WTC11 (cell line): ENCODE measurements at regions not wholly inside any gene's neighbourhood (a gene's known extent, or its start where the extent isn't known, plus 50 kb on each side); places are given as distances from the start of the nearest gene placed in this dataset.

ENCODE experiments used
- ATAC-seq: fragments of 200-7000 bp; cut with Tn5 transposase; 2 replicates; pipeline ENCODE4 v1.10.0; 2021; ENCODE audit warnings: mild to moderate bottlenecking, moderate library complexity
- CTCF ChIA-PET: fragments of 300-600 bp; sonication (Branson Sonifier 250); formaldehyde crosslinking; loops from one replicate; lab custom pipeline; 2021; ENCODE audit warnings: antibody characterized with exemption; lab: Charles Lee
- POLR2A ChIA-PET: fragments of 350-600 bp; sonication (Branson Sonifier 250); formaldehyde crosslinking; loops from one replicate; lab custom pipeline; 2021; ENCODE audit warnings: antibody characterized with exemption; lab: Charles Lee
- DNase-seq: peaks from one replicate; pipeline ENCODE4 v3.0.0; 2021; ENCODE audit warnings: low spot score
- H3K27ac Mint-ChIP-seq: 2 replicates; pipeline ENCODE4 v1.8.0; 2021; ENCODE audit warnings: mixed read lengths
- H3K27me3 Mint-ChIP-seq: 2 replicates; pipeline ENCODE4 v1.8.0; 2021; ENCODE audit warnings: low read depth, mild to moderate bottlenecking, moderate library complexity, mixed read lengths
- H3K36me3 Mint-ChIP-seq: 2 replicates; pipeline ENCODE4 v1.8.0; 2021; ENCODE audit warnings: mixed read lengths
- H3K4me1 Mint-ChIP-seq: 2 replicates; pipeline ENCODE4 v1.8.0; 2022; ENCODE audit warnings: mixed read lengths
- H3K4me3 Mint-ChIP-seq: 2 replicates; pipeline ENCODE4 v1.8.0; 2021; ENCODE audit warnings: mild to moderate bottlenecking, moderate library complexity, mixed read lengths
- H3K9me3 Mint-ChIP-seq: 2 replicates; pipeline ENCODE4 v1.8.0; 2021; ENCODE audit warnings: mixed read lengths
- FOXK1 ChIP-seq: sonication (generic); formaldehyde crosslinking; IDR thresholded peaks from 2 replicates; pipeline ENCODE4 v1.8.0; 2022; ENCODE audit warnings: mild to moderate bottlenecking, moderate library complexity, missing genetic modification reagents
- HMGA2 ChIP-seq: fragments of 250-450 bp; sonication (Bioruptor Pico); IDR thresholded peaks from 2 replicates; pipeline ENCODE4 v1.4.0; 2021; ENCODE audit warnings: mild to moderate bottlenecking, moderate library complexity
- JUN ChIP-seq: sonication (generic); formaldehyde crosslinking; IDR thresholded peaks from 2 replicates; pipeline ENCODE4 v1.8.0; 2023; ENCODE audit warnings: mild to moderate bottlenecking, missing genetic modification reagents
- NFE2L1 ChIP-seq: sonication (generic); formaldehyde crosslinking; IDR thresholded peaks from 2 replicates; pipeline ENCODE4 v1.8.1; 2023; ENCODE audit warnings: missing genetic modification reagents
- NFYB ChIP-seq: sonication (generic); formaldehyde crosslinking; conservative IDR thresholded peaks from 2 replicates; pipeline ENCODE4 v1.8.0; 2022; ENCODE audit warnings: low read depth, missing genetic modification reagents
- NR1H2 ChIP-seq: sonication (generic); formaldehyde crosslinking; IDR thresholded peaks from 2 replicates; pipeline ENCODE4 v1.9.0; 2021; ENCODE audit warnings: mild to moderate bottlenecking, moderate library complexity, missing genetic modification reagents
- TEAD4 ChIP-seq: sonication (generic); formaldehyde crosslinking; IDR thresholded peaks from 2 replicates; pipeline ENCODE4 v1.8.0; 2022; ENCODE audit warnings: mild to moderate bottlenecking, missing genetic modification reagents
- ZNF416 ChIP-seq: fragments of 250-450 bp; sonication (Bioruptor Pico); IDR thresholded peaks from 2 replicates; pipeline ENCODE4 v1.9.0; 2021; ENCODE audit warnings: mild to moderate bottlenecking, inconsistent platforms
- TF ChIP-seq, protein P1 (sequence below): sonication (generic); formaldehyde crosslinking; IDR thresholded peaks from 2 replicates; pipeline ENCODE4 v1.8.0; 2023; ENCODE audit warnings: mild to moderate bottlenecking, missing genetic modification reagents
- TF ChIP-seq, protein P2 (sequence below): sonication (generic); formaldehyde crosslinking; IDR thresholded peaks from 2 replicates; pipeline ENCODE4 v1.8.1; 2023; ENCODE audit warnings: mild to moderate bottlenecking, missing genetic modification reagents
- TF ChIP-seq, protein P3 (sequence below): sonication (generic); formaldehyde crosslinking; IDR thresholded peaks from 2 replicates; pipeline ENCODE4 v1.8.1; 2023; ENCODE audit warnings: mild to moderate bottlenecking, missing genetic modification reagents, borderline replicate concordance
- TF ChIP-seq, protein P4 (sequence below): sonication (generic); formaldehyde crosslinking; IDR thresholded peaks from 2 replicates; pipeline ENCODE4 v1.8.1; 2022; ENCODE audit warnings: mild to moderate bottlenecking, missing genetic modification reagents, moderate library complexity, borderline replicate concordance
- TF ChIP-seq, protein P5 (sequence below): sonication (generic); formaldehyde crosslinking; IDR thresholded peaks from 2 replicates; pipeline ENCODE4 v1.8.0; 2022; ENCODE audit warnings: mild to moderate bottlenecking, missing genetic modification reagents
- TF ChIP-seq, protein P6 (sequence below): sonication (generic); formaldehyde crosslinking; IDR thresholded peaks from 2 replicates; pipeline ENCODE4 v1.8.1; 2023; ENCODE audit warnings: mild to moderate bottlenecking, moderate library complexity, missing genetic modification reagents
- TF ChIP-seq, protein P7 (sequence below): sonication (generic); formaldehyde crosslinking; IDR thresholded peaks from 2 replicates; pipeline ENCODE4 v1.8.1; 2022; ENCODE audit warnings: missing genetic modification reagents, borderline replicate concordance
- TF ChIP-seq, protein P8 (sequence below): sonication (generic); formaldehyde crosslinking; IDR thresholded peaks from 2 replicates; pipeline ENCODE4 v1.8.1; 2022; ENCODE audit warnings: low read depth, mild to moderate bottlenecking, moderate library complexity, missing genetic modification reagents, borderline replicate concordance

DNA sequence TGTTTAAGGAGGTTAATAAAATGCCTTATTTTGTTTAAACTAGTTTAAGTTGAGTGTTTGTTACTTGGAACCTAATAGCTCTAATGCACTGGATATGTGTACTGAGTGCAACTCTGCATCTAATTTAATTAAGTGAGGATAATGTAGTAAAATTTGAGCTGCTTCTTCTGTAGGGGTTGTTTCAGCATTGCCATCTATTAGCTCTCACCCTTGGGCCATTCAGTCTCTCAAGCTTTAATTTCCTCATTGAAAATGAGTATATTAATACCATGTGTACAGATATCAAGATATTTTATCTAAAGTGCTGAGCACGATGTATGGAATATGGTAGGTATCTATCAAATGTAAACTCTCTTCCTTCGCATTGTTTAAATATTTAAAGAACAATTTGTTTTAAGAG lies 375.7 kb upstream of the LRRC3B start:
- no peak for DNase-seq
- TF ChIP-seq, protein P1, sequence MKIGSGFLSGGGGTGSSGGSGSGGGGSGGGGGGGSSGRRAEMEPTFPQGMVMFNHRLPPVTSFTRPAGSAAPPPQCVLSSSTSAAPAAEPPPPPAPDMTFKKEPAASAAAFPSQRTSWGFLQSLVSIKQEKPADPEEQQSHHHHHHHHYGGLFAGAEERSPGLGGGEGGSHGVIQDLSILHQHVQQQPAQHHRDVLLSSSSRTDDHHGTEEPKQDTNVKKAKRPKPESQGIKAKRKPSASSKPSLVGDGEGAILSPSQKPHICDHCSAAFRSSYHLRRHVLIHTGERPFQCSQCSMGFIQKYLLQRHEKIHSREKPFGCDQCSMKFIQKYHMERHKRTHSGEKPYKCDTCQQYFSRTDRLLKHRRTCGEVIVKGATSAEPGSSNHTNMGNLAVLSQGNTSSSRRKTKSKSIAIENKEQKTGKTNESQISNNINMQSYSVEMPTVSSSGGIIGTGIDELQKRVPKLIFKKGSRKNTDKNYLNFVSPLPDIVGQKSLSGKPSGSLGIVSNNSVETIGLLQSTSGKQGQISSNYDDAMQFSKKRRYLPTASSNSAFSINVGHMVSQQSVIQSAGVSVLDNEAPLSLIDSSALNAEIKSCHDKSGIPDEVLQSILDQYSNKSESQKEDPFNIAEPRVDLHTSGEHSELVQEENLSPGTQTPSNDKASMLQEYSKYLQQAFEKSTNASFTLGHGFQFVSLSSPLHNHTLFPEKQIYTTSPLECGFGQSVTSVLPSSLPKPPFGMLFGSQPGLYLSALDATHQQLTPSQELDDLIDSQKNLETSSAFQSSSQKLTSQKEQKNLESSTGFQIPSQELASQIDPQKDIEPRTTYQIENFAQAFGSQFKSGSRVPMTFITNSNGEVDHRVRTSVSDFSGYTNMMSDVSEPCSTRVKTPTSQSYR (CRISPR knock-in tag), result no peak
- TF ChIP-seq NFYB (CRISPR knock-in tag), result no peak
- TF ChIP-seq, protein P2, sequence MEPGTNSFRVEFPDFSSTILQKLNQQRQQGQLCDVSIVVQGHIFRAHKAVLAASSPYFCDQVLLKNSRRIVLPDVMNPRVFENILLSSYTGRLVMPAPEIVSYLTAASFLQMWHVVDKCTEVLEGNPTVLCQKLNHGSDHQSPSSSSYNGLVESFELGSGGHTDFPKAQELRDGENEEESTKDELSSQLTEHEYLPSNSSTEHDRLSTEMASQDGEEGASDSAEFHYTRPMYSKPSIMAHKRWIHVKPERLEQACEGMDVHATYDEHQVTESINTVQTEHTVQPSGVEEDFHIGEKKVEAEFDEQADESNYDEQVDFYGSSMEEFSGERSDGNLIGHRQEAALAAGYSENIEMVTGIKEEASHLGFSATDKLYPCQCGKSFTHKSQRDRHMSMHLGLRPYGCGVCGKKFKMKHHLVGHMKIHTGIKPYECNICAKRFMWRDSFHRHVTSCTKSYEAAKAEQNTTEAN (CRISPR knock-in tag), result no peak
- TF ChIP-seq, protein P3, sequence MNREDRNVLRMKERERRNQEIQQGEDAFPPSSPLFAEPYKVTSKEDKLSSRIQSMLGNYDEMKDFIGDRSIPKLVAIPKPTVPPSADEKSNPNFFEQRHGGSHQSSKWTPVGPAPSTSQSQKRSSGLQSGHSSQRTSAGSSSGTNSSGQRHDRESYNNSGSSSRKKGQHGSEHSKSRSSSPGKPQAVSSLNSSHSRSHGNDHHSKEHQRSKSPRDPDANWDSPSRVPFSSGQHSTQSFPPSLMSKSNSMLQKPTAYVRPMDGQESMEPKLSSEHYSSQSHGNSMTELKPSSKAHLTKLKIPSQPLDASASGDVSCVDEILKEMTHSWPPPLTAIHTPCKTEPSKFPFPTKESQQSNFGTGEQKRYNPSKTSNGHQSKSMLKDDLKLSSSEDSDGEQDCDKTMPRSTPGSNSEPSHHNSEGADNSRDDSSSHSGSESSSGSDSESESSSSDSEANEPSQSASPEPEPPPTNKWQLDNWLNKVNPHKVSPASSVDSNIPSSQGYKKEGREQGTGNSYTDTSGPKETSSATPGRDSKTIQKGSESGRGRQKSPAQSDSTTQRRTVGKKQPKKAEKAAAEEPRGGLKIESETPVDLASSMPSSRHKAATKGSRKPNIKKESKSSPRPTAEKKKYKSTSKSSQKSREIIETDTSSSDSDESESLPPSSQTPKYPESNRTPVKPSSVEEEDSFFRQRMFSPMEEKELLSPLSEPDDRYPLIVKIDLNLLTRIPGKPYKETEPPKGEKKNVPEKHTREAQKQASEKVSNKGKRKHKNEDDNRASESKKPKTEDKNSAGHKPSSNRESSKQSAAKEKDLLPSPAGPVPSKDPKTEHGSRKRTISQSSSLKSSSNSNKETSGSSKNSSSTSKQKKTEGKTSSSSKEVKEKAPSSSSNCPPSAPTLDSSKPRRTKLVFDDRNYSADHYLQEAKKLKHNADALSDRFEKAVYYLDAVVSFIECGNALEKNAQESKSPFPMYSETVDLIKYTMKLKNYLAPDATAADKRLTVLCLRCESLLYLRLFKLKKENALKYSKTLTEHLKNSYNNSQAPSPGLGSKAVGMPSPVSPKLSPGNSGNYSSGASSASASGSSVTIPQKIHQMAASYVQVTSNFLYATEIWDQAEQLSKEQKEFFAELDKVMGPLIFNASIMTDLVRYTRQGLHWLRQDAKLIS (CRISPR knock-in tag), result no peak
- no peak for TF ChIP-seq NFE2L1
- TF ChIP-seq, protein P4, sequence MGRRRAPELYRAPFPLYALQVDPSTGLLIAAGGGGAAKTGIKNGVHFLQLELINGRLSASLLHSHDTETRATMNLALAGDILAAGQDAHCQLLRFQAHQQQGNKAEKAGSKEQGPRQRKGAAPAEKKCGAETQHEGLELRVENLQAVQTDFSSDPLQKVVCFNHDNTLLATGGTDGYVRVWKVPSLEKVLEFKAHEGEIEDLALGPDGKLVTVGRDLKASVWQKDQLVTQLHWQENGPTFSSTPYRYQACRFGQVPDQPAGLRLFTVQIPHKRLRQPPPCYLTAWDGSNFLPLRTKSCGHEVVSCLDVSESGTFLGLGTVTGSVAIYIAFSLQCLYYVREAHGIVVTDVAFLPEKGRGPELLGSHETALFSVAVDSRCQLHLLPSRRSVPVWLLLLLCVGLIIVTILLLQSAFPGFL (CRISPR knock-in tag), result no peak
- no peak for TF ChIP-seq HMGA2 (CRISPR knock-in tag)
- TF ChIP-seq, protein P5, sequence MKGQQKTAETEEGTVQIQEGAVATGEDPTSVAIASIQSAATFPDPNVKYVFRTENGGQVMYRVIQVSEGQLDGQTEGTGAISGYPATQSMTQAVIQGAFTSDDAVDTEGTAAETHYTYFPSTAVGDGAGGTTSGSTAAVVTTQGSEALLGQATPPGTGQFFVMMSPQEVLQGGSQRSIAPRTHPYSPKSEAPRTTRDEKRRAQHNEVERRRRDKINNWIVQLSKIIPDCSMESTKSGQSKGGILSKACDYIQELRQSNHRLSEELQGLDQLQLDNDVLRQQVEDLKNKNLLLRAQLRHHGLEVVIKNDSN, result no peak
- TF ChIP-seq JUN (CRISPR knock-in tag), result no peak
- TF ChIP-seq TEAD4 (CRISPR knock-in tag), result no peak
- no peak for TF ChIP-seq NR1H2 (CRISPR knock-in tag)

DNA sequence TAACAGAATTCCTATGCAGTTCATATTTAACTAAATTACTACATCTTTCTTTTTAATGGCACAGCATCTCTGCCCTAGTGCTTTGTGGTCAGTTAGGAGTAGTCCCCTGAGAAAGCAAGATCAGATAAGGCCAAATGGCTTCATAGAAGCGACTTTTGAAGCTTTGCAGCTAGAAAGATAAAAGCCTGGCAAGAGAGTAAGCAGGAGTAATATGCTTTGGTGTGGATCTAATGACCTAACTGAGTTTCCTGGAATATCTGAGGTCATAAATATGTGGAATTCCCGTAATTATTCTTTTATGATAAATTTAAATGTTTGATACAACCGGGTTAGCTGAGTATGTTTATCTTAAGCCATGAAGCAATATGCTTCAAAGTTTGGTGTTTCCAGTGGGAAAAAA lies 374.9 kb upstream of the LRRC3B start:
- peaks cover 20% of the 10 kb centered on the region for H3K9me3 Mint-ChIP-seq
- DNase-seq, result no peak
- peaks cover 6% of the 10 kb centered on the region for H3K36me3 Mint-ChIP-seq
- no peak overlapping the region for H3K27ac Mint-ChIP-seq
- H3K27me3 Mint-ChIP-seq, result no peaks in the 10 kb centered on the region; the same call in 1 of the 2 replicates
- no peak for TF ChIP-seq FOXK1
- H3K4me3 Mint-ChIP-seq, result no peak overlapping the region
- ATAC-seq, result no peak
- ChIA-PET POLR2A (no interaction called here), CTCF (no interaction called here)
- peaks cover 16% of the 10 kb centered on the region for H3K4me1 Mint-ChIP-seq

More for the DNA sequence above, 375.7 kb upstream of the LRRC3B start:
- H3K4me3 Mint-ChIP-seq, result no peak overlapping the region
- peaks cover 16% of the 10 kb centered on the region for H3K4me1 Mint-ChIP-seq
- ChIA-PET POLR2A (no interaction called here), CTCF (no interaction called here)
- no peak for ATAC-seq
- no peak overlapping the region for H3K27ac Mint-ChIP-seq
- H3K36me3 Mint-ChIP-seq, result peaks cover 9% of the 10 kb centered on the region
- H3K27me3 Mint-ChIP-seq, result no peaks in the 10 kb centered on the region; the same call in 1 of the 2 replicates
- H3K9me3 Mint-ChIP-seq, result peaks cover 27% of the 10 kb centered on the region

DNA sequence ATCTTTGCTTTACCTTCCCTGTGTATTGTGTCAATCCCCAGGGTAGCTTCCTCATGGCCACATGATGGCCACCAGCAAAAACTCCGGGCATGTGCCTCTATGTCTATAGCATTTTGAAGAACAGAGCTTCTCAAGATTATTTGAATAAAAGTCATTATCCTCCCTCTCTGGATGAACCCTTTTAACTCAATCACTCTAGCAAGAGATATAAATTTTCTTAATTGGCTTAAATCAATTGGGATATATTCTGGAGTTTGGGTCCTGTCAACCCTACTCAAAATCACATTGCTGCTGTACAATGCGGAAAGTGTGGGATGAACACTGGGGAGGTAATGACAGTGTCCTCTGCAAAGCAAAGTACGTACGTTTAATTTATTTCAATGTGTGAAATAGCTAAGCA lies 370.6 kb upstream of the LRRC3B start:
- Mint-ChIP-seq H3K27ac (no peak overlapping the region), H3K36me3 (no peaks in the 10 kb centered on the region), H3K4me1 (0 out of 2 replicates have a peak, but pooled peaks cover 8% of the 10 kb centered on the region), H3K9me3 (no peaks in the 10 kb centered on the region), H3K4me3 (no peak overlapping the region), H3K27me3 (no peaks in the 10 kb centered on the region)
- ATAC-seq (no peak), DNase-seq (no peak)
- CTCF ChIA-PET, result no interaction called here
- POLR2A ChIA-PET, result no interaction called here
- TF ChIP-seq, protein P6, sequence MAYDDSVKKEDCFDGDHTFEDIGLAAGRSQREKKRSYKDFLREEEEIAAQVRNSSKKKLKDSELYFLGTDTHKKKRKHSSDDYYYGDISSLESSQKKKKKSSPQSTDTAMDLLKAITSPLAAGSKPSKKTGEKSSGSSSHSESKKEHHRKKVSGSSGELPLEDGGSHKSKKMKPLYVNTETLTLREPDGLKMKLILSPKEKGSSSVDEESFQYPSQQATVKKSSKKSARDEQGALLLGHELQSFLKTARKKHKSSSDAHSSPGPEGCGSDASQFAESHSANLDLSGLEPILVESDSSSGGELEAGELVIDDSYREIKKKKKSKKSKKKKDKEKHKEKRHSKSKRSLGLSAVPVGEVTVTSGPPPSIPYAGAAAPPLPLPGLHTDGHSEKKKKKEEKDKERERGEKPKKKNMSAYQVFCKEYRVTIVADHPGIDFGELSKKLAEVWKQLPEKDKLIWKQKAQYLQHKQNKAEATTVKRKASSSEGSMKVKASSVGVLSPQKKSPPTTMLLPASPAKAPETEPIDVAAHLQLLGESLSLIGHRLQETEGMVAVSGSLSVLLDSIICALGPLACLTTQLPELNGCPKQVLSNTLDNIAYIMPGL (CRISPR knock-in tag), result no peak
- TF ChIP-seq, protein P2 (CRISPR knock-in tag), result no peak
- TF ChIP-seq, protein P7, sequence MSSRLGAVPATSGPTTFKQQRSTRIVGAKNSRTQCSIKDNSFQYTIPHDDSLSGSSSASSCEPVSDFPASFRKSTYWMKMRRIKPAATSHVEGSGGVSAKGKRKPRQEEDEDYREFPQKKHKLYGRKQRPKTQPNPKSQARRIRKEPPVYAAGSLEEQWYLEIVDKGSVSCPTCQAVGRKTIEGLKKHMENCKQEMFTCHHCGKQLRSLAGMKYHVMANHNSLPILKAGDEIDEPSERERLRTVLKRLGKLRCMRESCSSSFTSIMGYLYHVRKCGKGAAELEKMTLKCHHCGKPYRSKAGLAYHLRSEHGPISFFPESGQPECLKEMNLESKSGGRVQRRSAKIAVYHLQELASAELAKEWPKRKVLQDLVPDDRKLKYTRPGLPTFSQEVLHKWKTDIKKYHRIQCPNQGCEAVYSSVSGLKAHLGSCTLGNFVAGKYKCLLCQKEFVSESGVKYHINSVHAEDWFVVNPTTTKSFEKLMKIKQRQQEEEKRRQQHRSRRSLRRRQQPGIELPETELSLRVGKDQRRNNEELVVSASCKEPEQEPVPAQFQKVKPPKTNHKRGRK (CRISPR knock-in tag), result no peak
- no peak for TF ChIP-seq ZNF416 (CRISPR knock-in tag)
- TF ChIP-seq, protein P8, sequence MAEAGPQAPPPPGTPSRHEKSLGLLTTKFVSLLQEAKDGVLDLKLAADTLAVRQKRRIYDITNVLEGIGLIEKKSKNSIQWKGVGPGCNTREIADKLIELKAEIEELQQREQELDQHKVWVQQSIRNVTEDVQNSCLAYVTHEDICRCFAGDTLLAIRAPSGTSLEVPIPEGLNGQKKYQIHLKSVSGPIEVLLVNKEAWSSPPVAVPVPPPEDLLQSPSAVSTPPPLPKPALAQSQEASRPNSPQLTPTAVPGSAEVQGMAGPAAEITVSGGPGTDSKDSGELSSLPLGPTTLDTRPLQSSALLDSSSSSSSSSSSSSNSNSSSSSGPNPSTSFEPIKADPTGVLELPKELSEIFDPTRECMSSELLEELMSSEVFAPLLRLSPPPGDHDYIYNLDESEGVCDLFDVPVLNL, result no peak
